ENCODE measurements at regions not wholly inside any gene's neighbourhood (a gene's known extent, or its start where the extent isn't known, plus 50 kb on each side); places are given as distances from the start of the nearest gene placed in this dataset.

DNA sequence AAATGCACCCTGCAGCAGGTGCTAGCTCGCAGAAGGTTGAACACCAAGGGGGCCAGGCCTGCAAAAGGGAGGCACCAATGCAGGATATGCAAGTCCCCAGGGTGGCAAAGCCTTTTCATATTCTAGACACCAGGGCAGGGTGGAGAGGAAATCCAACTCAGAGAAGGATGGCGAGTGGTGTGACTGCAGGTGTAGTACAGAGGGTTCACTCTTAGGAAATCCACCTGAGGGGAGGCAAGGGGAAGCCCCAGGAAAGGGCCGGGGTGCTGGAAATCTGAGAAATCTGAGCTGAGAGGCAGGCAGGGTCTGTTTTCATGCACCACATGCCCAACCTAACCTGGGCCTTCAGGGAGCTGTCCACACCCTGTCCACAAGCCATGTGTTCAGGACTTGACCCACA is 163.2 kb upstream of the CTTNBP2NL start:
- Histone ChIP-seq H2AK5ac (ENCODE audit: insufficient read length, low read length) (no peak overlapping the region), H4K5ac (ENCODE audit: insufficient read length, low read depth, low read length) (no peak overlapping the region), H2BK20ac (ENCODE audit: low read depth, low read length, poor library complexity, severe bottlenecking) (no peak overlapping the region), H3K9me3 (ENCODE audit: control insufficient read depth, low read depth, low read length) (no peaks in the 10 kb centered on the region), H3K18ac (ENCODE audit: insufficient read length, low read depth, low read length) (no peak overlapping the region), H3K27me3 (ENCODE audit: insufficient read depth, low read length) (no peaks in the 10 kb centered on the region), H3K23ac (ENCODE audit: insufficient read length, low read depth, low read length) (no peak overlapping the region), H2BK5ac (ENCODE audit: insufficient read length, low read length) (no peak overlapping the region), H3K9ac (ENCODE audit: extremely low read depth, insufficient read length, low read length) (no peak overlapping the region), H4K8ac (replicated peaks; ENCODE audit: insufficient read length, low read depth, low read length) (no peak overlapping the region), H3K79me2 (ENCODE audit: insufficient read depth, low read length) (no peaks in the 10 kb centered on the region), H2BK15ac (ENCODE audit: low read depth, low read length) (no peak overlapping the region), H2AFZ (ENCODE audit: low read length) (no peak overlapping the region), H2BK12ac (ENCODE audit: insufficient read length, low read depth, low read length) (no peak overlapping the region), H3K79me1 (ENCODE audit: insufficient read depth, low read depth, low read length, poor library complexity, severe bottlenecking) (no peaks in the 10 kb centered on the region), H2BK120ac (ENCODE audit: low read depth, low read length, poor library complexity, severe bottlenecking) (no peak overlapping the region), H3K4me2 (ENCODE audit: insufficient read depth, insufficient read length, low read length) (no peak overlapping the region), H3T11ph (ENCODE audit: low read length) (no peak overlapping the region), H4K20me1 (ENCODE audit: control insufficient read depth, insufficient read depth, insufficient read length) (no peaks in the 10 kb centered on the region), H4K91ac (ENCODE audit: insufficient read length, low read depth, low read length) (no peak overlapping the region), H3K23me2 (ENCODE audit: insufficient read length, low read depth, low read length, poor library complexity, severe bottlenecking) (no peaks in the 10 kb centered on the region), H3K4ac (ENCODE audit: low read depth, low read length) (no peak overlapping the region), H3K4me1 (ENCODE audit: insufficient read depth, low read length) (no peaks in the 10 kb centered on the region), H3K56ac (ENCODE audit: insufficient read length, low read depth, low read length) (no peak overlapping the region), H3K27ac (ENCODE audit: insufficient read length, low read depth, low read length) (no peak overlapping the region), H3K14ac (ENCODE audit: insufficient read depth, low read length) (no peak overlapping the region)
- H3K4me3 Mint-ChIP-seq, result no peak overlapping the region; a peak in 1 of 5 replicates
- H3K27ac Mint-ChIP-seq, result no peak overlapping the region
- peaks cover 19 to 22% of the 10 kb centered on the region in 2 experiments for H3K4me1 Mint-ChIP-seq
- H3K9me3 Mint-ChIP-seq, result peaks cover 0 to 13% of the 10 kb centered on the region in 2 experiments; a peak in 3 of 5 replicates
- H3K36me3 Mint-ChIP-seq (ENCODE audit: insufficient read depth in 1 of 3, low read depth in 3 of 3), result peaks cover 0 to 9% (median 0%) of the 10 kb centered on the region in 3 experiments; a peak in 1 of 7 replicates
- TF ChIP-seq, protein P1, sequence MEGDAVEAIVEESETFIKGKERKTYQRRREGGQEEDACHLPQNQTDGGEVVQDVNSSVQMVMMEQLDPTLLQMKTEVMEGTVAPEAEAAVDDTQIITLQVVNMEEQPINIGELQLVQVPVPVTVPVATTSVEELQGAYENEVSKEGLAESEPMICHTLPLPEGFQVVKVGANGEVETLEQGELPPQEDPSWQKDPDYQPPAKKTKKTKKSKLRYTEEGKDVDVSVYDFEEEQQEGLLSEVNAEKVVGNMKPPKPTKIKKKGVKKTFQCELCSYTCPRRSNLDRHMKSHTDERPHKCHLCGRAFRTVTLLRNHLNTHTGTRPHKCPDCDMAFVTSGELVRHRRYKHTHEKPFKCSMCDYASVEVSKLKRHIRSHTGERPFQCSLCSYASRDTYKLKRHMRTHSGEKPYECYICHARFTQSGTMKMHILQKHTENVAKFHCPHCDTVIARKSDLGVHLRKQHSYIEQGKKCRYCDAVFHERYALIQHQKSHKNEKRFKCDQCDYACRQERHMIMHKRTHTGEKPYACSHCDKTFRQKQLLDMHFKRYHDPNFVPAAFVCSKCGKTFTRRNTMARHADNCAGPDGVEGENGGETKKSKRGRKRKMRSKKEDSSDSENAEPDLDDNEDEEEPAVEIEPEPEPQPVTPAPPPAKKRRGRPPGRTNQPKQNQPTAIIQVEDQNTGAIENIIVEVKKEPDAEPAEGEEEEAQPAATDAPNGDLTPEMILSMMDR (conservative IDR thresholded peaks at IDR 0.05), result no peak
- no CpG with 5 or more reads among the region's 3 CpGs for WGBS (ENCODE audit: extremely low coverage, insufficient read length, low lambda C conversion rate)
- DNase-seq, result no peak
- no peaks in the 10 kb centered on the region for H3K27me3 Mint-ChIP-seq (ENCODE audit: low read depth)

Measured in H9 (cell line).